ENCODE measurements at regions not wholly inside any gene's neighbourhood (a gene's known extent, or its start where the extent isn't known, plus 50 kb on each side); places are given as distances from the start of the nearest gene placed in this dataset.

DNA sequence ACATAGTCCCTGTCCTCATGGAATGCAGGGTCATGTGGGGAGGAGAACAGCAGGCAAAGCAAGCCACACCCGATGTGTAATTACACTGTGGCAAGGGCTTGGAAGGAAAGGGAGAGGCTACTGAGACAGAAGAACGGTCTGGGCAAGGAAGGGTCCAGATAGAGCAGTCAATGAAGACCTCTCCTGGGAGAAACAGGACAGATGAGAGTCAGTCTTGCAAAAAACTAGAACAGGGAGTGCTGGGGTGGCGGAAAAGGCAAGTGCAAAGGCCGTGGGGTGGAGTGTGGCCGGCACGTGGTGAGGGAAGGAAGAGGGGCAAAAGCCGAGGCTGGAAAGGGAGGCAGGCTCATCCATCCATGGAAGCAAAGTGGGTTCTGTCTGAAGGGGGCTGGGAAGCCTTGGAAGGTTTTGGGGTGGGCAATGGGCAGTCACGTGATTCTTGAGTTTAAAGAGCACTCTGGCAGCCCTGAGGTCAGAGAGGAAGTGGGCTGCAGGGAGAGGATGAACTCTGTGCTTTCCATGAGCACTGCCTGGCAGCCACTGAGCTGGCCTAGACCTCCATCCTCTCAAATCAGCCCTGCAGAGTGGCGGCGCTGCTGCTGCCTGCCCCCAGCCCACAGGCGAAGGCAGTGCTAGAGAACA lies 182.2 kb downstream of the INHBB start (continued):
- TF ChIP-seq ZNF747 (CRISPR knock-in tag; IDR thresholded peaks at IDR 0.05; ENCODE audit: borderline replicate concordance): peak; percentile 92
- peak; percentile 58; the same call in 1 of the 2 replicates for TF ChIP-seq SPEN (CRISPR knock-in tag; IDR thresholded peaks at IDR 0.05; ENCODE audit: low read depth)
- no peak for TF ChIP-seq ZNF850 (CRISPR knock-in tag; conservative IDR thresholded peaks at IDR 0.05)
- 0 out of 2 replicates have a peak, but pooled peaks have one; percentile 18 for TF ChIP-seq ZNF616 (CRISPR knock-in tag; IDR thresholded peaks at IDR 0.05; ENCODE audit: low read depth)
- peak; percentile 93 for TF ChIP-seq ZNF136 (CRISPR knock-in tag; IDR thresholded peaks at IDR 0.05; ENCODE audit: low read depth)
- TF ChIP-seq ZFX (CRISPR knock-in tag; IDR thresholded peaks at IDR 0.05; ENCODE audit: low read depth): peak; percentile 71
- TF ChIP-seq, protein P1, sequence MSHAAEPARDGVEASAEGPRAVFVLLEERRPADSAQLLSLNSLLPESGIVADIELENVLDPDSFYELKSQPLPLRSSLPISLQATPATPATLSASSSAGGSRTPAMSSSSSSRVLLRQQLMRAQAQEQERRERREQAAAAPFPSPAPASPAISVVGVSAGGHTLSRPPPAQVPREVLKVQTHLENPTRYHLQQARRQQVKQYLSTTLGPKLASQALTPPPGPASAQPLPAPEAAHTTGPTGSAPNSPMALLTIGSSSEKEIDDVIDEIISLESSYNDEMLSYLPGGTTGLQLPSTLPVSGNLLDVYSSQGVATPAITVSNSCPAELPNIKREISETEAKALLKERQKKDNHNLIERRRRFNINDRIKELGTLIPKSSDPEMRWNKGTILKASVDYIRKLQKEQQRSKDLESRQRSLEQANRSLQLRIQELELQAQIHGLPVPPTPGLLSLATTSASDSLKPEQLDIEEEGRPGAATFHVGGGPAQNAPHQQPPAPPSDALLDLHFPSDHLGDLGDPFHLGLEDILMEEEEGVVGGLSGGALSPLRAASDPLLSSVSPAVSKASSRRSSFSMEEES (CRISPR knock-in tag; IDR thresholded peaks at IDR 0.05): peak; percentile 91
- TF ChIP-seq ZNF30 (CRISPR knock-in tag; IDR thresholded peaks at IDR 0.05): 0 out of 2 replicates have a peak, but pooled peaks have one; percentile 80
- TF ChIP-seq CBX5 (CRISPR knock-in tag; IDR thresholded peaks at IDR 0.05; ENCODE audit: borderline replicate concordance): peak; percentile 22; the same call in 1 of the 2 replicates
- TF ChIP-seq HDAC2 (CRISPR knock-in tag; IDR thresholded peaks at IDR 0.05): 0 out of 2 replicates have a peak, but pooled peaks have one; percentile 47
- TF ChIP-seq HDAC6 (IDR thresholded peaks at IDR 0.05; ENCODE audit: low read depth, low read length): no peak
- TF ChIP-seq, protein P2, sequence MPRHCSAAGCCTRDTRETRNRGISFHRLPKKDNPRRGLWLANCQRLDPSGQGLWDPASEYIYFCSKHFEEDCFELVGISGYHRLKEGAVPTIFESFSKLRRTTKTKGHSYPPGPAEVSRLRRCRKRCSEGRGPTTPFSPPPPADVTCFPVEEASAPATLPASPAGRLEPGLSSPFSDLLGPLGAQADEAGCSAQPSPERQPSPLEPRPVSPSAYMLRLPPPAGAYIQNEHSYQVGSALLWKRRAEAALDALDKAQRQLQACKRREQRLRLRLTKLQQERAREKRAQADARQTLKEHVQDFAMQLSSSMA (CRISPR knock-in tag; IDR thresholded peaks at IDR 0.05): peak; percentile 65; the same call in 1 of the 2 replicates
- TF ChIP-seq SP1 (IDR thresholded peaks at IDR 0.05): no peak
- TF ChIP-seq SP1 (CRISPR knock-in tag; IDR thresholded peaks at IDR 0.05): no peak
- TF ChIP-seq JUNB (CRISPR knock-in tag; IDR thresholded peaks at IDR 0.05; ENCODE audit: borderline replicate concordance): peak; percentile 83; the same call in 1 of the 2 replicates
- TF ChIP-seq ZNF430 (CRISPR knock-in tag; IDR thresholded peaks at IDR 0.05): peak; percentile 96
- no peak for TF ChIP-seq ZNF777 (CRISPR knock-in tag; IDR thresholded peaks at IDR 0.05)
- TF ChIP-seq SYNCRIP (IDR thresholded peaks at IDR 0.05; ENCODE audit: insufficient read depth, low read depth, low read length): no peak
- peak; percentile 92 for TF ChIP-seq ZNF441 (CRISPR knock-in tag; IDR thresholded peaks at IDR 0.05; ENCODE audit: borderline replicate concordance)
- TF ChIP-seq TBL1XR1 (IDR thresholded peaks at IDR 0.05; ENCODE audit: borderline replicate concordance, low read length, partially characterized antibody): no peak
- TF ChIP-seq, protein P3, sequence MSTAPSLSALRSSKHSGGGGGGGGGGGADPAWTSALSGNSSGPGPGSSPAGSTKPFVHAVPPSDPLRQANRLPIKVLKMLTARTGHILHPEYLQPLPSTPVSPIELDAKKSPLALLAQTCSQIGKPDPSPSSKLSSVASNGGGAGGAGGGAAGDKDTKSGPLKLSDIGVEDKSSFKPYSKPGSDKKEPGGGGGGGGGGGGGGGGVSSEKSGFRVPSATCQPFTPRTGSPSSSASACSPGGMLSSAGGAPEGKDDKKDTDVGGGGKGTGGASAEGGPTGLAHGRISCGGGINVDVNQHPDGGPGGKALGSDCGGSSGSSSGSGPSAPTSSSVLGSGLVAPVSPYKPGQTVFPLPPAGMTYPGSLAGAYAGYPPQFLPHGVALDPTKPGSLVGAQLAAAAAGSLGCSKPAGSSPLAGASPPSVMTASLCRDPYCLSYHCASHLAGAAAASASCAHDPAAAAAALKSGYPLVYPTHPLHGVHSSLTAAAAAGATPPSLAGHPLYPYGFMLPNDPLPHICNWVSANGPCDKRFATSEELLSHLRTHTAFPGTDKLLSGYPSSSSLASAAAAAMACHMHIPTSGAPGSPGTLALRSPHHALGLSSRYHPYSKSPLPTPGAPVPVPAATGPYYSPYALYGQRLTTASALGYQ (CRISPR knock-in tag; IDR thresholded peaks at IDR 0.05): peak; percentile 57; the same call in 1 of the 2 replicates
- TF ChIP-seq ERF (CRISPR knock-in tag; IDR thresholded peaks at IDR 0.05): peak; percentile 96
- peak; percentile 57; the same call in 1 of the 2 replicates for TF ChIP-seq HDAC1 (CRISPR knock-in tag; IDR thresholded peaks at IDR 0.05)
- TF ChIP-seq ZNF749 (CRISPR knock-in tag; IDR thresholded peaks at IDR 0.05; ENCODE audit: borderline replicate concordance): 0 out of 2 replicates have a peak, but pooled peaks have one; percentile 70
- TF ChIP-seq ZNF468 (CRISPR knock-in tag; IDR thresholded peaks at IDR 0.05): no peak
- TF ChIP-seq MIER3 (CRISPR knock-in tag; IDR thresholded peaks at IDR 0.05; ENCODE audit: borderline replicate concordance): peak; percentile 68; the same call in 1 of the 2 replicates
- peak; percentile 45; the same call in 1 of the 2 replicates for TF ChIP-seq NCOA2 (CRISPR knock-in tag; IDR thresholded peaks at IDR 0.05)
- no peak for TF ChIP-seq DNMT3B (CRISPR knock-in tag; conservative IDR thresholded peaks at IDR 0.05)
